ENCODE measurements at regions not wholly inside any gene's neighbourhood (a gene's known extent, or its start where the extent isn't known, plus 50 kb on each side); places are given as distances from the start of the nearest gene placed in this dataset.

DNA sequence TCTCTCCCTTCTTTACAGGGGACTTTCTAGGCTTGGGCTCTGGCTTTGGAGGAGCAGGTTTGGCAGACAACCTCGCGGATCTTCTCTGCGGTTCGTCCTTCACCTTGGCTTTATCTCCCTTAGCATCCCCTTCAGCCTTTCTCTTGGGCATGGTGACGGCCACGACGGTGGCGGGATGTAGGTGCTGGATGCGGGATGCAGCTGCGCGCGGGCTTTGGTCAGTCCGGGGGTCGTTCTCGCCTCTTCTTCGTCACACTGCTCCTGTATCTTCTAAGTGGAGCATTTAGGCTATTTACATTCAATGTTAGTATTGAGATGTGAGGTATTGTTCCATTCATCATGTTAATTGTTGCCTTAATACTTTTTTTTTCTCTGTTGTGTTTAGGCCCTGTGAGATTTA, 217.2 kb upstream of the STXBP6 start:
- no peak for DNase-seq (ENCODE audit: low read depth)
- TF ChIP-seq, protein P1, sequence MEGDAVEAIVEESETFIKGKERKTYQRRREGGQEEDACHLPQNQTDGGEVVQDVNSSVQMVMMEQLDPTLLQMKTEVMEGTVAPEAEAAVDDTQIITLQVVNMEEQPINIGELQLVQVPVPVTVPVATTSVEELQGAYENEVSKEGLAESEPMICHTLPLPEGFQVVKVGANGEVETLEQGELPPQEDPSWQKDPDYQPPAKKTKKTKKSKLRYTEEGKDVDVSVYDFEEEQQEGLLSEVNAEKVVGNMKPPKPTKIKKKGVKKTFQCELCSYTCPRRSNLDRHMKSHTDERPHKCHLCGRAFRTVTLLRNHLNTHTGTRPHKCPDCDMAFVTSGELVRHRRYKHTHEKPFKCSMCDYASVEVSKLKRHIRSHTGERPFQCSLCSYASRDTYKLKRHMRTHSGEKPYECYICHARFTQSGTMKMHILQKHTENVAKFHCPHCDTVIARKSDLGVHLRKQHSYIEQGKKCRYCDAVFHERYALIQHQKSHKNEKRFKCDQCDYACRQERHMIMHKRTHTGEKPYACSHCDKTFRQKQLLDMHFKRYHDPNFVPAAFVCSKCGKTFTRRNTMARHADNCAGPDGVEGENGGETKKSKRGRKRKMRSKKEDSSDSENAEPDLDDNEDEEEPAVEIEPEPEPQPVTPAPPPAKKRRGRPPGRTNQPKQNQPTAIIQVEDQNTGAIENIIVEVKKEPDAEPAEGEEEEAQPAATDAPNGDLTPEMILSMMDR (IDR thresholded peaks at IDR 0.05; ENCODE audit: insufficient read depth, low read length), result no peak
- no peak overlapping the region for H3K4me3 ChIP-seq (ENCODE audit: low read depth, low read length)

DNA sequence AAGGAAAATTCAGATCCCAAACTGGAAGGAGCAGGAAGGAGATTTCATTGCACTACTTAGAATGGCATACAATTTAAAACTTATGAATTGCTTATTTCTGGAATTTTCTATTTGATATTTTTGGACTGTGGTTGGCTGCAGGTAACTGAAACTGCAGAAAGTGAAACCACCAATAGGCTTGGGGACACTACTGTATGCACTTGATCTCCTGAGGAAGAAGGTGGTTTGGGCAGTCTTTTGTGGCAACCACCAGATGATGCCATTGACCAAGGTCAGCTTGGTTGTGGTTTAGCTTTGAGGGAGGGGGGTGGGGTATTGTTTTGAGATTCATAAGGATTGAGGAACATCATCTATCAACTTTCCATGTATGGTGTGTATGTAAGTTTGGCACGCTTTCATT, 209.5 kb upstream of the STXBP6 start:
- H3K4me3 ChIP-seq (ENCODE audit: low read depth, low read length), result no peak overlapping the region
- TF ChIP-seq, protein P1 (IDR thresholded peaks at IDR 0.05; ENCODE audit: insufficient read depth, low read length), result no peak
- DNase-seq (ENCODE audit: low read depth), result no peak

DNA sequence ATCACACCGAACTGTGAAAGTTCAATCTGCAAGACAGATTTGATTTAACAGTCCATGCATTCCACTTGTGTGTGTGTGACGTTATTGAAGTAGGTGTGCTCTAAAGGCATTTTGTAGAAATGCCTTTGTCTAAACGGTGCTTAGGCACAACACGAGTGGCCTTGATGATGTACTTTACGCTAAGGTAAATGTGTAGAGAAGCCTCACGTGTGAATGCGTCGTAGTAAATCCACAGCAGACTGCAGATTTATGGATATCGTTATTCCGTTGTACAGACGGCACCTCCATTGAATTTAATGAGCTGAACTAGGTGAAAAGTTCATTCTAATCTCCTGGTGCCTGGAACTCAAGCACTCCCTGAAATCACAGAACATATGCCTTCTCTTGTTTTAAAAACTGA, 202.8 kb upstream of the STXBP6 start:
- H3K4me3 ChIP-seq (ENCODE audit: low read depth, low read length), result no peak overlapping the region
- no peak for DNase-seq (ENCODE audit: low read depth)
- TF ChIP-seq, protein P1 (IDR thresholded peaks at IDR 0.05; ENCODE audit: insufficient read depth, low read length), result no peak

DNA sequence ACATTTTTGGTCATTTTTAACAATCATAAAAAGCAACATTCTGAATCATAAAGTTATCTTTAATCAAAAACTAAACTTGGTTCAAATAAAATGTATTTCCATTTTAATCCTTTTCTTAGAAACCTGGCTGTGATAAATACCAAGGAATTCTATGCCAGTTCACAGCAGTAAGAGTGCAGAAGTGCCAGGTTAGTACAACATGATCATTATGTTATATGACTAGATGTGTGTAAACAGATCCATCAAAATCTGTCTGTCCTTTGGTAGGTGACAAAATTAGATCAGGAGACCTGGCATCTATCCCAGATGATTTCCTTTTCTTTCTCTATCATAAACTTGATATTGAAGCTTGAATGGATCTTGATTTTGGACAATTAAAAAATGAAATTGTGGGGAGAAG, 200.6 kb upstream of the STXBP6 start:
- H3K4me3 ChIP-seq (ENCODE audit: low read depth, low read length), result no peak overlapping the region
- DNase-seq (ENCODE audit: low read depth), result no peak
- TF ChIP-seq, protein P1 (IDR thresholded peaks at IDR 0.05; ENCODE audit: insufficient read depth, low read length), result no peak

DNA sequence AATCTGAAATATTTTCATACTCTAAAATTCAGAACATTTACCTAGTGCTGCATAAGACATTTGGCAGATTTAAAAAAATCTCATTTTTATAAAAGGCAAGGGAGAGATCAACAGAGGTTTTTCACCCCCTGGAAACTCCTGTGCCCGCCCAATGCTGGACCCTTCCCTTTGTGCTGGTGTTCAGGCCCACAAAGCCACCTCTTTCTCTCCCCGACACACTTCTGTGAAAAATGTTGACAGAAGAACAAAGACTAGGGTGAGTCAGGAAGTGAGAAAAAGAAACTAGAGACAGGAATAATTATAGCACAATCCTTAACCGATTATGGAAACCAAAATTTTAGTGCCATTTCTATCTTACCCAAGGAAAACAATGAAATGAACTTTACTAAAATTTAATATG, 197.7 kb upstream of the STXBP6 start:
- TF ChIP-seq, protein P1 (IDR thresholded peaks at IDR 0.05; ENCODE audit: insufficient read depth, low read length), result no peak
- H3K4me3 ChIP-seq (ENCODE audit: low read depth, low read length), result no peak overlapping the region
- DNase-seq (ENCODE audit: low read depth), result no peak

DNA sequence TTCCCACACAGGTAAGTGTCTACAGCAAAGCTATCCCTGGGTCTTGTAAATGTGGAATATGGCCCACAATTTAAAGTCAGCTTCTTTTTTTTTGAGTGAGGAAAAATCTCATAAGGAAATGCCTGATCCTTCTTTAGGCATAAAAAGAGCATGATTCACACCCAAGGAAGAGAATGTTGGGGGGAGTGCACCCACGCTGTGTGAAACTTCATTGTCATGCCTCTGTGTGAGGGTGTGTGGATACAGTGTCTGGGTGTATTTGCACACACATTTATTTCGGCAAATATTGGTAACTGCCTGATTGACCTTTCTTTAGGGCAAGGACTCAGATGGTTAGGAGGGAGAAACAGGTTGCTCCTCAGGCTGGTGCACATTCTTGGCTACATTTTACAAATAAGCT, 196.8 kb upstream of the STXBP6 start:
- no peak for DNase-seq (ENCODE audit: low read depth)
- TF ChIP-seq, protein P1 (IDR thresholded peaks at IDR 0.05; ENCODE audit: insufficient read depth, low read length), result no peak
- no peak overlapping the region for H3K4me3 ChIP-seq (ENCODE audit: low read depth, low read length)

DNA sequence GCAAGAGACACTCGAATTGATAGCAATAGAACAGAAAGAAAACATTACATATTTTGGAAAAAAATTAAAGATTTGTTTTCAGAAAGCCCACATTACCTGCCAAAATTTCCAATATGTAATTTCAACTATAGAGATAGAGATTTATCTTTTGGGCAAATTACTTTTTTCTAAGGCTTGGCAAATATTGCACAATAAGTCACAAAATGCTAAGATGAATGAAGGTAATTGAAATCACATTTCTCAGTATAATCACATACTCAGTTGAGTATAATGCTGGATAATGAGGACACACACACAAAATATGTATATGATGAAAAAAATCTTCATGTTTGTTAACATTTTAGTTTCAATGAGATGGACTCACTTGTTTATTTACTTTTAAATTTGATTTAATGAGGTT, 189.2 kb upstream of the STXBP6 start:
- no peak for DNase-seq (ENCODE audit: low read depth)
- no peak overlapping the region for H3K4me3 ChIP-seq (ENCODE audit: low read depth, low read length)
- TF ChIP-seq, protein P1 (IDR thresholded peaks at IDR 0.05; ENCODE audit: insufficient read depth, low read length), result no peak

Measured in fibroblast of the aortic adventitia (primary cell).